A673 (cell line): ENCODE measurements at regions not wholly inside any gene's neighbourhood (a gene's known extent, or its start where the extent isn't known, plus 50 kb on each side); places are given as distances from the start of the nearest gene placed in this dataset.

Experiments
- CTCF ChIP-seq: fragments of 300-800, 200-600 bp; sonication (generic); conservative IDR thresholded peaks from 2 replicates; pipeline ENCODE4 v1.5.1; 2017; ENCODE audit warnings: low read depth, mild to moderate bottlenecking, antibody characterized with exemption, low read length, moderate library complexity, mixed read lengths
- EZH2 ChIP-seq: fragments of 200-600 bp; sonication (generic); IDR thresholded peaks from 2 replicates; pipeline ENCODE4 v1.6.1; 2017; ENCODE audit warnings: borderline replicate concordance, low read depth, mild to moderate bottlenecking, mixed read lengths, antibody characterized with exemption, low read length; ENCODE audit not compliant: poor library complexity, severe bottlenecking

DNA sequence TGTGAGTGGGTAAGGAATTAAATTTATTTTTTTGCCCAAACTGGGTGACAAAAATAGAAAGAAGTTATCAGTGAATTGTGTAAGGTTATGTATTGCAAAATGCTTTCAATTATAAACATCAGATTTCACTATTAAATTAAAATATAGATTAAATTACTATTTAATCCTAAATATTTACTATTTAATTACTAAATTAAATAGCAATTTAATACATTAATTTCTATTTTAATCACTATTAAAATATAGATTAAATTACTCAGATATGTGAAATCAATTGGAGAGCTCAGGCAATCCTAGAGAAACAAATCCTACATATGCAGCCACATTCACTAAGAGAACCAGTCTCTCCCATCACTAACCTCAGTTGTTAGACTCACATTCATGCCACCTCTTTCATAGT lies 2075.8 kb downstream of the MRPL39 start:
- TF ChIP-seq CTCF (no peak), EZH2 (no peak)
